SKM-1 treated with dmso at 0.1 percent for 144 hours (cell line): ENCODE measurements at regions not wholly inside any gene's neighbourhood (a gene's known extent, or its start where the extent isn't known, plus 50 kb on each side); places are given as distances from the start of the nearest gene placed in this dataset.
A peak's percentile ranks its signal among the peaks of the same experiment; 100 is the strongest.

Experiments used
- DNase-seq: peaks from one replicate; lab custom pipeline; 2025; ENCODE audit not compliant: unreplicated experiment; lab: John Stamatoyannopoulos, UW

DNA sequence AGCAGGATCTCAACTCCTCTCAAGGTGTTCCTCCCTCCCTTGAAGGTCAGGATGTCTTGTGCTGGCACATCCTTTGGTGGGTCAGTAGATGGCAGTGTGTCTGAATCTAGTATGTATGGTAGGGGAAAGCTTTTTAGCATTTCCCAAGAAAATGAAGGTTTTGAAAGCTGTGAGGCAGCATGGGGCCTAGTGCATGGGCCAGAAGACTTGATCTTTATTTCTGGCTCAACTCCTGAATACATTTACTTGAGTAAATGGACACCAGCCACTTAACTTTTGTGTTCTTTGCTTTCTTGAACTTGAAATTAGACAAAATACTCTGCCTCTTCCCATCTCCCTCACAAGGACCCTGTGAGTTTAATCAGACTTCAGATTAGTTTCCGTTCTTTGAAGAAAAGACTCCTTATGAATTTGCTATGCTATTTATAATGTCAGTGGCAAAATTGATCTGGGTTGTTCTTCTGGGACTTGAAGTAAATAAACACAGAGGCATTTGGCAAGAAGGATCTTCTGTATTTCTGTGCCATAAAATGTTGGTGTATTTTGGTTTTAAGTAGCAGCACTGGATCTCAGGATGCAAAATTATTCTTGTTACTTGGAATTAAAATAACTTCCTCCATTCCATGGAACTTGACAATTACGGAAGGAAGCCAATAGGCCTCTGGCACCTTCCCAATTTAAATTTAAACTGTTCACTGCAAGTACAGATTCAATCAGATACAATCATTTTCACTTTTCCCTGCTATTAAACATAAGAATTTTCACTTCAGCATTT, 288.8 kb downstream of the CASP12 start:
- DNase-seq = peak; percentile 35

DNA sequence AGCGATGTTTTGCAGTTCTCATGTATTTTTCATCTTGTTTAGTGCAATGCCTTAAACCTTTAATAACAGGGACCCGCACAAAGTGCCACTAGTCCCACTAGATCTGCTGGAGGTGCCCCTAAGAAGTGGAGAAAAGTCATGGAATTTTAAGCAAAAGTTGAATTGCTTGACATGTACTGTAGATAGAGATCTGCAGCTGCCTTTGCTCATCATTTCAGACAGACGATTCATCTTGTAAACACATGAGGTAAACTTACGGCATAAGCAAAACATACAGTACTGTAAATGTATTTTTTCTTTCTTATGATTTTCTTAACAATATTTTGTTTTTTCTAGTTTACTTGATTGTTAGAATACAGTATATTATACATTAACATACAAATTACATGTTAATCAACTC, 295.6 kb downstream of the CASP12 start:
- DNase-seq = no peak

DNA sequence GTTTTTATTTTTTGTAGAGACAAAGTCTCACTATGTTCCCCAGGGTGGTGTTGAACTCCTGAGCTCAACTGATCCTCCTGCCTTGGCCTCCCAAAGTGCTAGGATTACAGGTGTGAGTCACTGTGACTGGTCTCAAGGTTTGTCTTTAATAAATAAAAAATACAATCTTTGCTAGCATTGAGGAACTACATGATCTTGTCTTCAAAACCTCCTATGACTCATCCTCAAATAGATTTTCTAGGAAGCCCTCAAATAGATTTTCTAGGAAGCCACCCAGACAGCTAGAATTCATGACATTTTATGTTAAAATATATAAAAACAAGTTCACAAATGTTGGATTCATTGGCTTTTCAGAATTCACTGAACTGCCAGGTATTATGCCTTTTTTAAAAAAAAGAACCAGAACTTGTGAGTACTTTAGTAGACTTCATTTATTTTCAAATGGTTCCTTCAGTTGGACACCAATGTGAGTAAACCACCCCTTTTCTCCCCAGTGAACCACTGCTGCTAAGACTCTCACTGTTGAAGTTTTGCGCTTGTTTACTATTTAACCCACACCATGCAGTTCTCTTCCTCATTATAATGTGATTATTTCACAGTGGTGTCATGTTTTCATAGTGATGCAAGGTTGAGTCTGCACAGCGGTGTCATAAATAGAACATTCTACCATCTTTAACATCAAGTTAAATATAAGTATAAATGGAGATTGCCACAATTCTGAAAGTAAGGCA, 303.9 kb downstream of the CASP12 start:
- no peak for DNase-seq

DNA sequence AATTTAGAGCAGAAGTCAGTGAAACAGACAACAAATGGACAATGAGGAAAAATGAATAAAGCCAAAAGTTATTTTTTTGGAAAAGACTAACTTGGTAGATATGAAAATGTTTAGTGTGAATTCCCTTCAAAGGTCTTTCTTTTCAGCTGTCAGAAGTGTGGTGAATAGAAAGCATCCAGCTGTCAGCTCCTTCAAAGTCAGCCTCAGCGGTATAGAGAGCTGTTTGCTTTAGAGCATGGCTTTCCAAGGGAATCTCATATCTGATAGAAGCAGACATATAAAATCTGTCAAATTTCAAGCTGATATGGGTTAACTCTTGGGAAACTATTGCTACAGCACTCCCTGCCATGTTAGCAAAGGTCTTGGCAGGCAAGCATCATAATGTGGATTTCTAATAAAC, 309.3 kb downstream of the CASP12 start:
- DNase-seq = no peak

DNA sequence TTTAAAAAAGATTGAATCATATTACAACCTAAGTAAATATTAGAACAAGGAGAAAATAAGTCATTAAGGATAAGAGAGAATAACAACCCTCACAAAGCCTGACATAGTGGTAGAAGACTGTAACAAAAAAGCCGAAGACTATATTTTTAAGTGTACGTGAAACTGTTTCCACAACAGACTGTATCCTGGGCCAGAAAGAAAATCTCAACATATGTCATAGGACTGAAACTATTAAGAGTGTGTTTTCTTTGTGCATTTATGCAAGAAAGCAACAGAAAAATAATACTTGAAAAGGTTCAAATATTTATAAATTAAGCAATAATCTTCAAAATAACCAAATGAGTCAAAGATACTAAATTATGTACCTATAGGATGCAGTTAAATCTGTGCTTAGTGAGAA, 309.8 kb downstream of the CASP12 start:
- DNase-seq = no peak

DNA sequence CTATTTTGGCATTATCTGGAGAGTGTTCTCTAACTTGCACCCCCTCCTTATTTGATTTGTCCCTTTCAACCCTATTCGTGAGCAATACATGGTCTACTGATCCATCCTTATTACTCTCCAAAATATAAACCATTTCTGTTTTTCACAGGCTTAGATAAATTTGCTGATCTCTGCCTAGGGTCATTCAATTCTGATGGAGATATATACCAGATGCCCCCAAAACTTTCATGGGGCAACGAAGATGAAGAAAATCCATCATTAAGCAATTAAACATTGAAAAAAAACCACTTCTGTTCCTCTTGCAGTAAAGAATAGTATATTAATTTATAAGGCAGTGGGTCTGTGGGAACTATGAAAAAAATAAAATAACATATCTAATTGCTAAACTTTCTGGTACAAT, 313.4 kb downstream of the CASP12 start:
- DNase-seq = no peak

DNA sequence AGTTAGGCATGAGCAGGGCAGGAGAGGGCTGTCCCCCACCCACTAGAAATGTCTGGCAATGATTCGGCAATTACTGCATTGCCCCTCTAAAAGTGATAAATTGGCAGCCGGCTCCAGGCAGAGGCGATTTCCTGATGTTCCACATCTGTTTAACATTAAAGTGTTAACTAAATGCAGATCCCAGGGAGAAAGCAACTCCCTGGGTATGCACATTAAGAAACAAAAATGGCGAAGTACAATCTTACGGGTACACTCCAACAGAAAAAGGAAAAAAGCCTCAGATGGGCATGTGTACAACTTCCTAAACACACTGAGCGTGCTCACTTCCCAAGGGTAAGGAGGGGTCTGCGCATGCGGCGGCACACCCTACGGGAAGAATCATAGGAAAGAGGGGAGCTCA, 314.4 kb downstream of the CASP12 start:
- no peak for DNase-seq

DNA sequence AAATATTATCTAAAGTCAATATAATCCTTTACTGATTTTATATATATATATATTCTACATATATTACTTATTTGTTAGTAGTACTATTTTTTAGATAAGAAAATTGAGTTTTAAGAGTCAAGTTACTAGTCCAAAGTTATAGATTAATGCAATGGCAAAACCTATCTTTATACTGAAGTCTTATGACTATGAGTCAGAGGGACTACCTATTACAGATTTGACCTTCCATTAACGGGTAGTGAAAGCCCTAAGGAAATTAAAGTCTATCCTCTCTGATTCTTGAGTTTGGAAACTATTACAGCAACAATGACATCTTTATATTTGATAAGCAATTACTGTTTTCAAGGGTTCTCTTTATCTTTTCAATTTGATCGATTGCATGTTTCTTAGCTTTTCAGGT, 315.8 kb downstream of the CASP12 start:
- DNase-seq = no peak

DNA sequence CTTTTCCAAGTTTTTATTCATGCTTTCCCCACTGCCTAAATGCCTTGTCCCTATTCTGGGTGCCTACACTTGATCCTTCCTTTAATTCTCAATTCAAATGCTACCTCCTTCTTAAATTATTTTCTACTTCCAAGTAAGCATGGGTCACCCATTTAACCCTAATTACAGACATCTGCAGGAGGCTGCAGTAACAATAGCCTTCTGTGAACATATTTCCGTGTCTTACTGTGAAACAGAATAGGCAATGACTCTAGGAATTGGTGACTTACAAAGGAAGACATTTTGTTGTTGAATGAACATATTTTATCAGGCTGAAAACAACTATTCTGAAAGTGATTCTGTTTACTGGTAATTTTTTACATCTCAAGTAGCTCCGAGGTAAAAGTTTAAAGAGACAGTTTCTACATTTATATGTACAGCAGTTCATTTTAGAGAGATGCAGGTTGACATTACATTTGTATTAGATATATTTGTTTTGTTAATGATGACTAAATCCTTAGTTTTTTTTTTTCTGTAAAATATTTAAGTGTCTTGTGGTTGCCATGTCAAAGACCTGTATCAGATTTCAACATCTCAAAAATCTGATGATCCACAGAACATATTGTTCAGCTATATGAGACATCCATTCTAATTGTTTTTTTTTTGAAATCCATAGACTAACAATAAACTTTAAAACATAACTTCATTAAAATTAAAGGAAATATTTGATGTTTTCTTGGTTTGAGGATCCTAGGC, 316.8 kb downstream of the CASP12 start:
- no peak for DNase-seq

DNA sequence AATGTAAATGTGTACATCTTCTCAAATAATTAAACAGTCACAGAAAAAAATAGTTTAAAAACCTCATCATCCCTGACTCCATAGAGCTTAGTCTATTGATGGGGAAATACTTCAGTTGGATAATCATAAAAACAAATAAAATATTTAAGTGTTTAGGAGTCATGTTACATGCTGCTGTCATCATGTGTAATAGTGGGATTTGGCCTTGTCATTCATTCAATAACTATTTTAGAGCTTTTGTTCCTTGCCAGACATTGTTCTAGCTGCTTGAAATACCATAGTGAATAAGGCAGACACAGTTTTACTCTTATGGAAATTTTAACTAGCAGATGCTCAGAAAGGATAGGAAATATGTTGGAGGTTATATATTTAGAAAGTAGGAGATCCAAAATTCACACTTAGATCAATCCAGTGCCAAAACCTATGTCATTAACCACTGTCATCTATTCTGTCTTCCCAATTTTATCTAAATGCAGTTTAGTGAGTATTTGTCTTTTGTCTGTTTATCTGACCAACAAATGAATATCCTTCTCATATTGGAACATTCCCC, 324.7 kb downstream of the CASP12 start:
- DNase-seq = no peak

DNA sequence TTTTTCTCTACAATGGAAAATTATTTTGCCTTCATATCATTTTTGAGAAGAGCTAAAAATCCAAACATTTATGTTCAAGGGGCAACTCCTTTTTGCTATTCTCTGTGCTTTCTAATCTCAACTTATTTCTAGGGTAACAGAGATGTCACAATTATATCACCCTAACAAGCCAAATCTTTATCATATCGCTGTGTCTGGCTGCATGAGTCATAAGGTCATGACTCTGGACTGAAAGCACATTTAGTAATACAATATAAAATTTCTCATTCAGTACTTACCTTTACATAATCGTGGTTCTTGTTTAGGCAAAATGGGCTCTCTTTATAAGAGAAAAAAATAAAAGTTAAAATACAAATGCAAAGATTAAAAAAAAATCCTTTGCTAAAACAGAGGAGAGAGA, 326.0 kb downstream of the CASP12 start:
- no peak for DNase-seq

DNA sequence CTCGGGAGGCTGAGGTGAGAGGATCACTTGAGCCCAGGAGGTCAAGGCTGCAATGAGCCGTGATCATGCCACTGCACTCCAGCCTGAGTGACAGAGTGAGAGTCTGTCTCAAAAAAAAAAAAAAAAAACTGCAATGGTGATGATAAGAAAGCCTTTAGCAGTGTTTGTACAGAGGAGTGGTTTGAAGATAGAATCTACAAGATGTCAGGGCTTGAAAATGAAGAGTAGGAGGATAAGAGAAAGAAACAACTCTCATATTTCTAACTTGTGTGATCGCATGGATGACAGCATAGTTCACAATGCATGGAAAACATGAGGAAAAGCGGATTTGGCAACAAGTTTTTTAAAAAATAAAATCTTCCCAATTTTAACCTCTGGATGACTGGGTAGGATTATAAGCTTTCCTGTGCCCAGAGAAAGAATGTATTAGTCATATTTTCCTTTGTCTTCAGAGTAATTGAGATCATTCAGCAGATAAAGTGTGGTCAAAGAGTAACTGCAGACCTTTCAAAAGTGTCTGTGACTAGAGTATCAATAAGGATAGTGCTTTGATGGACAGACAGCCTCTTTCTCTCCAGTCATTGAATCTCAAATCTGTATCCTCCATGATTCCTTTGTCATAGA, 328.1 kb downstream of the CASP12 start:
- DNase-seq = no peak

DNA sequence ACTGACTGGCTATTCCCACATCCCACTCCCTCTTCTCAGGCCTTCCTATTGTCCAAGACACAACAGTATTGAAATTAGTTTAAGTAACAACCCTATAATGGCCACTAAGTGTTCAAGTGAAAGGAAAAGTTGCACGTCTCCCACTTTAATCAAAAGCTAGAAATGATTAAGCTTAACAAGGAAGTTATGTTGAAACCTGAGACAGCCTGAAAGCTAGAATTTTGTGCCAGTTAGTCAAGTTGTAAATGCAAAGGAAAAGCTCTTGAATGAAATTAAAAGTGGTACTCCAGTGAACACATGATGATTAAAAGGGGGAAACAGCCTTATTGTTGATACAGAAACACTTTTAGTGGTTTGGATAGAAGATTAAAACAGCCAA, 332.7 kb downstream of the CASP12 start:
- DNase-seq = no peak

DNA sequence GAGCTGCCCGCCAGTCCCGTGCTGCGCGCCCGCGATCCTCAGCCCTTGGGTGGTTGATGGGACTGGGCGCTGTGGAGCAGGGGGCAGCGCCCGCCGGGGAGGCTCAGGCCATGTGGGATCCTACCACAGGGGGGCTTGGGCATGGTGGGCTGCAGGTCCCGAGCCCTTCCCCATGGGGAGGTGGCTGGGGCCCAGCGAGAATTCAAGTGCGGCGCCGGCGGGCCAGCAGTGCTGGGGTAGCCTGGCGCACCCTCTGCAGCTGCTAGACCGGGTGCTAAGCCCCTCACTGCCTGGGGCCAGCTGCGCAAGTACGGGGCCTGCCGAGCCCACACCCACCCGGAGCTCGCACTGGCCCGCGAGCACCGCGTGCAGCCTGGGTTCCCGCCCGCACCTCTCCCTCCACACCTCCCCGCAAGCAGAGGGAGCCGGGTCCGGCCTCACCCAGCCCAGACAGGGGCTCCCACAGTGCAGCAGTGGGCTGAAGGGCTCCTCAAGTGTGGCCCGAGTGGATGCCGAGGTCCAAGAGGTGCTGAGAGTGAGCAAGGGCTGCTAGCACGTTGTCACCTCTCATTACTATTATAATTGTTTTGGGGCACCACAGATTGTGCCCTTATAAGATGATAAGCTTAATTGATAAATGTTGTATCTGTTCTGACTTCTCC, 333.2 kb downstream of the CASP12 start:
- no peak for DNase-seq

DNA sequence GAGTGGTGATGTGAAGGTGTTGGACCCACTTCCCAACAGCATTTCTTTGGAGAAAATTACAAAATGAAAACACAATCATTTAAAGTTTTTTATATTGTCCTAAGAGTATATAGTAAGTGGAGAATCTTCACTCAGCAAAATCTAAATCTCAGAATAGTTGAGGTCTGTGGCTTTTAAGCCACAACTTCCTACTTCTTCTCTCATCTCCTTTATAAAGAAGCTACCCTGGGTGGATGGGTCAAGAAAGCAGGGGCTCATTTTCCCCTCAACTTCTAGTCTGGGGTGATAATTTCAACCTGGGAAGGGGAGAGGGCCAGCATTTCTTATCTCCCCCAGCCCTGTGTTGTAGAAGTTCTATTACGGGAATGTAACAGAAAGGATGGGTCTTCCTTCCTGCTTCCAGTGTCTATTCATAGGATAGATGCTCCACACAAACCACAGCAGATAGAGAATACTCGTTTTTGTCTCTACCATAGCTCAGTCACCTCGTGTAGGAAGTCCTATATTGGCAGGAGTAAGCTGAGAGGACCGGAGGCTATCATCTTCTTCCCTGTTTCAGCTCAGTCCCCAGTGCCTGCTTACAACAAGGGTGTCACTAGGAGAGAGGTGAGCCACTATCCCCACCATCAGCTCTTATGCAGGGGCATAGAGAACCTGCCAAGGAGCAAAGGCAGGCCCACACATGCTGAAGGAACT, 341.5 kb downstream of the CASP12 start:
- DNase-seq = no peak

DNA sequence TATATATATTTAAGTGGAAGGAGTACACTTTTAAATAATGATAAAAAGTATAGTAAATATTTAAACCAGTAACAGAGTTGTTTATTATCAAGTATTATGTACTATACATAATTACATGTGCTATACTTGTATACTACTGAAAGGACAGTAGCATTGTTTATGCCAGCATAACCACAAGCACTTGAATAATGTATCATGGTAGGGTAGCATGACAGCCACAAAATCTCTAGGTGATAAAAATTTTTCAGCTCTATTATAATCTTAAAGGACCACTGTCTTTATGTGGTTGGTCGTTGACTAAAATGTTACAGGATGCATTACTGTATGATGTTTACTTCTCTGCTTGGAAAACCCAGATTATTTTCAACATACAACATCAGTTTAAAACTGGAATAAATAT, 349.2 kb downstream of the CASP12 start:
- no peak for DNase-seq

DNA sequence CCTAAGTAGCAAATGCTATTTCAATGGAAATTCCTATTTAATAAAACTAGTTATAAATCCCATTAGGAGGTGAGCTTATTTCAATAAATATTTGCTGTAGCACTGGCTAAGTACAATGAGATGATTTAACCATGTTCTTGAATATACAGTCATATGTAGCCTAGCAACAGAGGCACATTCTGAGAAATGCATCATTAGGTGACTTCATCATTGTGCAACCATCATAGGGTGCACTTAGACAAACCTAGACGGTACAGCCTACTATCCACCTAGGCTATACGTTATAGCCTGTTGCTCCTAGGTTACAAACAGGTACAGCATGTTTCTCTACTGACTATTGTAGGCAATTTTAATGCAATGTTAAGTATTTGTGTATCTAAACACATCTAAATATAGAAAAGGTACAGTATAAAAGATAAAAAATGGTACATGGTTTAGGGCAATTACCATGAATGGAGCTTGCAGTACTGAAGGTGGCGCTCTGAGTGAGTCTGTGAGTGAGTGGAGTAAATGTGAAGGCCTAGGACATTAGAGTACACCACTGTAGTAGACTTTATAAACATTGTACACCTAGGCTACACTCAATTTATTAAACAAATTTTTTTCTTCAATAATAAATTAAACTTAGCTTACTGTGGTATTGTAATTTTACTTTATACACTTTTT, 350.1 kb downstream of the CASP12 start:
- DNase-seq = no peak

DNA sequence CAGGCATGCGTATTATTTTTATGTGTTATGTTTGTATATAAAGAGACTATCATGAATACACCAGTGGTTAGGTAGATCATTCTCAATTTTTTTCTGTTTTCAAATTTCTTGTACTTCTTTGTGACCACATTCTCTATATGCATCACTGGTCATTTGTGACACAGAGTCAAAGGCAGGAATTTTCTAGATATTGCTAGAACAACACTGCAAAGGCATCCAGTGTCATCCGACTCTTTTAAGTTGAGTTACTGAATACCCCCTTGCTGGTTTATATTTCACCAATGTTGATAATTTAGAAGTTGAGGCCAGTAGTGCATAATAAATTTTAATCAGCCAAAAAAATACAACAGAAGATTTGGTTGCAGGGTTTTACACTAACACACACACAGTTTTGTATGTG, 351.8 kb downstream of the CASP12 start:
- no peak for DNase-seq

DNA sequence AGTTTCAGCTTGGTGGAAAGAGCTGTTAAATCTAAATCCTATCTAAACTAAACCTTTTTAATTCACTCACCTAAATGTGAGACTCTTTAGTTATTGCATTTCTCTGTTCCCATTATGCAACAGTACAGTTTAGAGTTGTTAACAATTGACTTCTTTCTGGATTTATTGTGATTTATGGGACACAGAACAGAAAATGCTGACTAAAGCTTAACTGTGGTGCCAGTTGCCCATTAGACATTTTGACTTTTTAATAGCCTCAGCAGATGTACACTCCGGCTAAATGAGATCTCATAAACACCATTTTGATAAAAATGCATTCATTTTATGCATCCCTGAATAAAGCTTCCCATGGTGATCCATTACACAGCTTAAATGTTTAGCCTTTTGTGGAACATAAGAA, 356.6 kb downstream of the CASP12 start:
- no peak for DNase-seq

DNA sequence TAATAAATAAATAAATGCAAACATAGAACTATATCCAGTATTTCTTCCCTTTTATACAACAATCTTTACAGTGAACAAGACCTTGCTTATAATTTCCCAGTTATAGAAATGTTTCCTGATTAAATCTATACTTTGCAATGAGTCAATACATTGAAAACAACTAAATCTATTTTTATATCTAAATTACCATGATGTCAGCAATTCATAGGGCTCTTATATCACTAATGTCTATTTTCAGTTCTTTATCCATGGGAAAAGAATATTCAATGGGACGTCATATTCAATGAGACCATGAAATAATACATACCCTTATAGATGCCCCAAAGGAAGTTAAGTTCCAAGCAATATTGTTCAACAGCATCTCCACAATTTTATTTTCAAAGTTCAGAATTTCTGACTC, 359.9 kb downstream of the CASP12 start:
- DNase-seq = no peak
